Panc1 (cell line): ENCODE measurements at regions not wholly inside any gene's neighbourhood (a gene's known extent, or its start where the extent isn't known, plus 50 kb on each side); places are given as distances from the start of the nearest gene placed in this dataset.

Source experiments
- ATAC-seq: fragments of 200-7000 bp; cut with Tn5 transposase; 2 replicates; pipeline ENCODE4 v1.9.1; 2020; ENCODE audit warnings: mild to moderate bottlenecking, moderate library complexity
- BruUV-seq: library from RNA; stranded (reverse); fragments of 400-500 nt; replicated peaks from 2 replicates; lab custom pipeline; 2021; lab: Mats Ljungman, UMichigan
- CTCF ChIA-PET: fragments of 300-600 bp; sonication (Branson Sonifier 250); formaldehyde crosslinking; loops from one replicate; lab custom pipeline; 2022; ENCODE audit warnings: antibody characterized with exemption; lab: Charles Lee
- POLR2A ChIA-PET: fragments of 300-600 bp; sonication (Branson Sonifier 250); formaldehyde crosslinking; loops from one replicate; lab custom pipeline; 2022; ENCODE audit warnings: antibody characterized with exemption; lab: Charles Lee
- DNase-seq: peaks from one replicate; pipeline ENCODE4 v3.0.0-alpha.2; 2010; ENCODE audit warnings: low read depth, low spot score
- H3K27ac ChIP-seq: 2 replicates; pipeline ENCODE4 v1.5.1; 2011; ENCODE audit warnings: mild to moderate bottlenecking, low read length, inconsistent platforms
- H3K27me3 ChIP-seq: fragments of 200-500 bp; sonication (Bioruptor generic); 2 replicates; pipeline ENCODE4 v1.6.0; 2014; ENCODE audit warnings: low read length, inconsistent platforms; ENCODE audit not compliant: control insufficient read depth, insufficient read depth
- H3K36me3 ChIP-seq: fragments of 200-500 bp; sonication (Bioruptor generic); 2 replicates; pipeline ENCODE4 v1.5.1; 2014; ENCODE audit warnings: inconsistent platforms, mild to moderate bottlenecking, low read length, moderate library complexity; ENCODE audit not compliant: control insufficient read depth, insufficient read depth
- H3K4me1 ChIP-seq: 2 replicates; pipeline ENCODE4 v1.5.1; 2011; ENCODE audit warnings: inconsistent platforms, mild to moderate bottlenecking, low read length, moderate library complexity; ENCODE audit not compliant: control insufficient read depth, insufficient read depth
- H3K4me3 ChIP-seq, 2 experiments: 2 replicates each; pipeline ENCODE4 v1.5.1; 2011 to 2012; ENCODE audit warnings: low read depth in 2 of 2, low read length in 2 of 2, mild to moderate bottlenecking in 2 of 2, inconsistent platforms in 1 of 2, moderate library complexity in 1 of 2
- H3K9me3 ChIP-seq: fragments of 200-500 bp; sonication (Bioruptor generic); 2 replicates; pipeline ENCODE4 v1.5.1; 2014; ENCODE audit warnings: low read depth, mild to moderate bottlenecking, inconsistent platforms, low read length, moderate library complexity; ENCODE audit not compliant: control insufficient read depth, insufficient read depth
- POLR2AphosphoS5 ChIP-seq: IDR thresholded peaks from 2 replicates; pipeline ENCODE4 v1.6.1; 2012; ENCODE audit warnings: mild to moderate bottlenecking, low read depth, low read length, moderate library complexity
- SIN3A ChIP-seq: IDR thresholded peaks from 2 replicates; pipeline ENCODE4 v1.6.1; 2012; ENCODE audit warnings: low read depth, mild to moderate bottlenecking, low read length, moderate library complexity, borderline replicate concordance; ENCODE audit not compliant: insufficient read depth
- TCF7L2 ChIP-seq: IDR thresholded peaks from 2 replicates; pipeline ENCODE4 v1.6.1; 2011; ENCODE audit warnings: mild to moderate bottlenecking, low read depth, low read length, inconsistent platforms
- in situ Hi-C: cut with HindIII; loops from 2 replicates; pipeline ENCODE4 v1.10.0; 2016; ENCODE audit warnings: low sequenced_read_pairs, low pct_unique_long_range_greater_than_20kb
- intact Hi-C: fragments of 100-400 bp; cut with micrococcal nuclease; formaldehyde crosslinking; loops from one replicate; pipeline ENCODE4 v1.10.0; 2022; ENCODE audit not compliant: unreplicated experiment
- TF ChIP-seq, protein P1 (sequence below), 2 experiments: IDR thresholded peaks; 2 replicates each; pipeline ENCODE4 v1.6.1; 2011 to 2012; ENCODE audit warnings: low read depth in 2 of 2, control low read depth in 1 of 2, low read length in 1 of 2, mild to moderate bottlenecking in 1 of 2, moderate library complexity in 1 of 2; ENCODE audit not compliant: insufficient read depth in 1 of 2
- TF ChIP-seq, protein P2 (sequence below): fragments of 450-650 bp; IDR thresholded peaks from 2 replicates; pipeline ENCODE4 v1.5.1; 2017; ENCODE audit warnings: mild to moderate bottlenecking

DNA sequence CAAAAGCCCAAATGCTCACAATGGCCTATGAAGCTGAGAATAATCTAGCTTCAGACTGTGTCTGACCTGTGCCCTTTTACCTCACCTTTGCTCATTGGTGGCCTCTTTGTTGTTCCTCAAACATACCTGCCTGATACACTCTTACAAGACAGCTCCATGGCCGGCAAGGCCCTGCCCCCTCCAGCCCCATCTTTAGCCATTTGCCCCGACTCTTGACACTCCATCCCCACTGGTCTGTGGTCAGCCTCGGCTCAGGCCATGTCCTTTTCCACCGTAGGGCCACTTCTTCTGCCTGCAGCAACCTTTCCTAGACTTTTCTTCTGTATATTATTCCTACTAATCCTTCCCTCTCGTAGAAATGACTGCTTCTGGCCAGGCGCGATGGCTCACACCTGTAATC is 265.2 kb downstream of the RPS24 start:
- no peaks in the 10 kb centered on the region for H3K36me3 ChIP-seq
- intact Hi-C loops (no loop called here), in situ Hi-C loops (no loop called here)
- H3K27ac ChIP-seq = no peak overlapping the region
- H3K9me3 ChIP-seq = no peaks in the 10 kb centered on the region
- CTCF ChIA-PET = no interaction called here
- no peak overlapping the region for H3K4me3 ChIP-seq
- POLR2A ChIA-PET = no interaction called here
- BruUV-seq = no TSS peak
- H3K4me1 ChIP-seq = peaks cover 13% of the 10 kb centered on the region
- no peaks in the 10 kb centered on the region for H3K27me3 ChIP-seq
- ATAC-seq (no peak), DNase-seq (no peak)
- no peak for TF ChIP-seq TCF7L2
- TF ChIP-seq, protein P1, sequence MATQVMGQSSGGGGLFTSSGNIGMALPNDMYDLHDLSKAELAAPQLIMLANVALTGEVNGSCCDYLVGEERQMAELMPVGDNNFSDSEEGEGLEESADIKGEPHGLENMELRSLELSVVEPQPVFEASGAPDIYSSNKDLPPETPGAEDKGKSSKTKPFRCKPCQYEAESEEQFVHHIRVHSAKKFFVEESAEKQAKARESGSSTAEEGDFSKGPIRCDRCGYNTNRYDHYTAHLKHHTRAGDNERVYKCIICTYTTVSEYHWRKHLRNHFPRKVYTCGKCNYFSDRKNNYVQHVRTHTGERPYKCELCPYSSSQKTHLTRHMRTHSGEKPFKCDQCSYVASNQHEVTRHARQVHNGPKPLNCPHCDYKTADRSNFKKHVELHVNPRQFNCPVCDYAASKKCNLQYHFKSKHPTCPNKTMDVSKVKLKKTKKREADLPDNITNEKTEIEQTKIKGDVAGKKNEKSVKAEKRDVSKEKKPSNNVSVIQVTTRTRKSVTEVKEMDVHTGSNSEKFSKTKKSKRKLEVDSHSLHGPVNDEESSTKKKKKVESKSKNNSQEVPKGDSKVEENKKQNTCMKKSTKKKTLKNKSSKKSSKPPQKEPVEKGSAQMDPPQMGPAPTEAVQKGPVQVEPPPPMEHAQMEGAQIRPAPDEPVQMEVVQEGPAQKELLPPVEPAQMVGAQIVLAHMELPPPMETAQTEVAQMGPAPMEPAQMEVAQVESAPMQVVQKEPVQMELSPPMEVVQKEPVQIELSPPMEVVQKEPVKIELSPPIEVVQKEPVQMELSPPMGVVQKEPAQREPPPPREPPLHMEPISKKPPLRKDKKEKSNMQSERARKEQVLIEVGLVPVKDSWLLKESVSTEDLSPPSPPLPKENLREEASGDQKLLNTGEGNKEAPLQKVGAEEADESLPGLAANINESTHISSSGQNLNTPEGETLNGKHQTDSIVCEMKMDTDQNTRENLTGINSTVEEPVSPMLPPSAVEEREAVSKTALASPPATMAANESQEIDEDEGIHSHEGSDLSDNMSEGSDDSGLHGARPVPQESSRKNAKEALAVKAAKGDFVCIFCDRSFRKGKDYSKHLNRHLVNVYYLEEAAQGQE (IDR thresholded peaks at IDR 0.05; ENCODE audit: insufficient read depth in 1 of 2, low read depth in 2 of 2, low read length in 1 of 2) = no peak
- no peak for TF ChIP-seq POLR2AphosphoS5
- TF ChIP-seq, protein P2, sequence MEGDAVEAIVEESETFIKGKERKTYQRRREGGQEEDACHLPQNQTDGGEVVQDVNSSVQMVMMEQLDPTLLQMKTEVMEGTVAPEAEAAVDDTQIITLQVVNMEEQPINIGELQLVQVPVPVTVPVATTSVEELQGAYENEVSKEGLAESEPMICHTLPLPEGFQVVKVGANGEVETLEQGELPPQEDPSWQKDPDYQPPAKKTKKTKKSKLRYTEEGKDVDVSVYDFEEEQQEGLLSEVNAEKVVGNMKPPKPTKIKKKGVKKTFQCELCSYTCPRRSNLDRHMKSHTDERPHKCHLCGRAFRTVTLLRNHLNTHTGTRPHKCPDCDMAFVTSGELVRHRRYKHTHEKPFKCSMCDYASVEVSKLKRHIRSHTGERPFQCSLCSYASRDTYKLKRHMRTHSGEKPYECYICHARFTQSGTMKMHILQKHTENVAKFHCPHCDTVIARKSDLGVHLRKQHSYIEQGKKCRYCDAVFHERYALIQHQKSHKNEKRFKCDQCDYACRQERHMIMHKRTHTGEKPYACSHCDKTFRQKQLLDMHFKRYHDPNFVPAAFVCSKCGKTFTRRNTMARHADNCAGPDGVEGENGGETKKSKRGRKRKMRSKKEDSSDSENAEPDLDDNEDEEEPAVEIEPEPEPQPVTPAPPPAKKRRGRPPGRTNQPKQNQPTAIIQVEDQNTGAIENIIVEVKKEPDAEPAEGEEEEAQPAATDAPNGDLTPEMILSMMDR = no peak
- no peak for TF ChIP-seq SIN3A

DNA sequence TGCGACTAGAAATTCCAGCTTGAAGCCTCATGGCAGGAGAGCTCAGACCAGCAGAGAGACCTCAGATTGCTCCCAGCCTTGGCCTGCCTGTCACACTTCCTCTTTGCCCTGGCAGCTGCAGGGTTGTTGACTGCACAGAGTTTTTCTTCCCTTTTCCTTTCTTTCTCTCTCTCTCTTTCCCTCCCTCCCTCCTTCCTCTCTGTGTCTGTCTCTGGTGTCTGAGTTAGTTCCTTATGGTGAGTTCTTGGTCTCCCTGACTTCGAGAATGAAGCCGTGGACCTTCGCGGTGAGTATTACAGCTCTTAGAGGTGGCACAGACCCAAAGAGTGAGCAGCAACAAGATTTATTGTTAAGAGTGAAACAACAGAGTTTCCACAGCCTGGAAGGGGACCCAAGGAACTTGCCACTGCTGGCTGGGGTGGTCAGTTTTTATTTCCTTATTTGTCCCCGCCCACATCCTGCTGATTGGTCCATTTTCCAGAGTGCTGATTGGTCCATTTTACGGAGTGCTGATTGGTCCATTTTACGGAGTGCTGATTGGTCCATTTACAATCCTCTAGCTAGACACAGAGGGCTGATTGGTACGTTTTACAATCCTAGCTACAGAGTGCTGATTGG is 266.3 kb downstream of the RPS24 start:
- H3K4me1 ChIP-seq = peaks cover 13% of the 10 kb centered on the region
- intact Hi-C loops (no loop called here), in situ Hi-C loops (no loop called here)
- DNase-seq (no peak), ATAC-seq (no peak)
- H3K27me3 ChIP-seq = no peaks in the 10 kb centered on the region
- H3K36me3 ChIP-seq = no peaks in the 10 kb centered on the region
- TF ChIP-seq, protein P1 (IDR thresholded peaks at IDR 0.05; ENCODE audit: insufficient read depth in 1 of 2, low read depth in 2 of 2, low read length in 1 of 2) = no peak
- TF ChIP-seq TCF7L2 (no peak), POLR2AphosphoS5 (no peak), SIN3A (no peak)
- TF ChIP-seq, protein P2 = no peak
- no TSS peak for BruUV-seq
- H3K9me3 ChIP-seq = no peaks in the 10 kb centered on the region
- POLR2A ChIA-PET = no interaction called here
- no peak overlapping the region for H3K27ac ChIP-seq
- no peak overlapping the region for H3K4me3 ChIP-seq
- CTCF ChIA-PET = no interaction called here
